ENCODE measurements at regions not wholly inside any gene's neighbourhood (a gene's known extent, or its start where the extent isn't known, plus 50 kb on each side); places are given as distances from the start of the nearest gene placed in this dataset.

GRCh38 chr14:28398506-28398905, 368.1 kb upstream of the FOXG1 start:
- TF ChIP-seq SUZ12 (IDR thresholded peaks at IDR 0.05; ENCODE audit: extremely low read depth, insufficient read depth, insufficient read length) (no peak), YY1 (IDR thresholded peaks at IDR 0.05; ENCODE audit: insufficient read depth, insufficient read length) (no peak)
